ENCODE measurements at regions not wholly inside any gene's neighbourhood (a gene's known extent, or its start where the extent isn't known, plus 50 kb on each side); places are given as distances from the start of the nearest gene placed in this dataset.

DNA sequence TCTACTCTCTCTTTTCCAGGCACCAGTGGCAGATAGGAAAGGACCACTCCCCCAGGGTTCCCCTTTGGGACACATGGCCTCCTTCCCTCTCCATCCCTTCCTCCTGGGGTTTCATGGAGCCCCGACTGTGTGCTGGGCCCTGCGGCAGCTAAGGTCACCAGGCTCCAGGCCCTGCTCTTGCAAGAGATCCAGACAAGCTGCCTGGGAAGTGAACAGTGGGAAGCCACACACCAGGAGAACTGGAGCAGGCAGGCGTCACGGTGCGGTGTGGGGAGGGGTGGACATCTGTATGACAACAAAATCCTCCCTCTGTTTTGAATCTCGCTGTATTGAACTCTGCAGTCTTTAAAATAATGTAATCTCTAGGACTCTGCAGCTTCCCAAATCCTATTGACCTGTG, 330.1 kb downstream of the UQCRFS1 start:
- TF ChIP-seq EZH2 (IDR thresholded peaks at IDR 0.05; ENCODE audit: borderline replicate concordance, low read depth, low read length, poor library complexity, severe bottlenecking) (no peak), CTCF (conservative IDR thresholded peaks at IDR 0.05; ENCODE audit: low read depth, low read length) (no peak)
